HG03378 (cell line): ENCODE measurements at regions not wholly inside any gene's neighbourhood (a gene's known extent, or its start where the extent isn't known, plus 50 kb on each side); places are given as distances from the start of the nearest gene placed in this dataset.
"Not testable (repeated sequence)": the region's sequence is repeated elsewhere in the genome, so short reads cannot be mapped to it uniquely, and the experiment has no call there.

Source experiments
- ATAC-seq: cut with Tn5 transposase; IDR thresholded peaks from one replicate; pipeline ENCODE4 v1.9.1; 2021; ENCODE audit warnings: mild to moderate bottlenecking, moderate library complexity; ENCODE audit not compliant: unreplicated experiment

DNA sequence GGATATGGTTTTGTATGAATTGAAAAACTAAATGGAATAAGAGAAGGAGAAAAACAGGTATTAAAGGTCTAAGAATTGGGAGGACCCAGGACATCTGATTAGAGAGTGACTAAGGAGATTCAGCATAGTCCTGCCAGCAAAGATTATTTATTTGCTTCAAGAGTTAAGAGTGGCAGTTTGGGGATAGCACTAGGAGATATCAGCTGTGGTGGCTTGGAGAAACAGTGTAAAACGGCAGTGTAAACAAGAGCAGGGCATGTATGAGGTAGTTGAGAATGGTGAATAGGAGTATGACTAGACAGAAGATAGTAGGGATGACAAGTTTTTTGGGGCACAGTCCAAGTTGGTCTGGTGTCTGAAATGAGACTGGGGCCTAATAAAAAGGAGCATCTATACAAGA, 730.3 kb downstream of the TRHDE start:
- not testable (repeated sequence) for ATAC-seq

DNA sequence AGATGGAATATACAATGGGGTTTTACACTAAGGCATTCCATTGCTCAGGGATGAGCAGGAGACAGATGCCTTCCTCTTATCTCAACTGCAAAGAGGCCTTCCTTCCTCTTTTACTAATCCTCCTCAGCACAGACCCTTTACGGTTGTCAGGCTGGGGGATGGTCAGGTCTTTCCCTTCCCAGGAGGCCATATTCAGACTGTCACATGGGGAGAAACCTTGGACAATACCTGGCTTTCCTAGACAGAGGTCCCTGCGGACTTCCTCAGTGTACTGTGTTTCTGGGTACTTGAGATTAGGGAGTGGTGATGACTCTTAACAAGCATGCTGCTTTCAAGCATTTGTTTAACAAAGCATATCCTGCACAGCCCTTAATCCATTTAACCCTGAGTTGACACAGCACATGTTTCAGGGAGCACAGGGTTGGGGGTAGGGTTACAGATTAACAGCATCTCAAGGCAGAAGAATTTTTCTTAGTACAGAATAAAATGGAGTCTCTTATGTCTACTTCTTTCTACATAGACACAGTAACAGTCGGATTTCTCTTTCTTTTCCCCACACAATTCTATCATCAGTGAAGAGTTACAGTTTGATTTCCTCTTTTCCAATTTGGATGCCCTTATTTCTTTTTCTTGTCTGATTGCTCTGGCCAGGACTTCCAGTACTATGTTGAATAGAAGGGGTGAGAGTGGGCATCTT, 737.1 kb downstream of the TRHDE start:
- ATAC-seq, result not testable (repeated sequence)

DNA sequence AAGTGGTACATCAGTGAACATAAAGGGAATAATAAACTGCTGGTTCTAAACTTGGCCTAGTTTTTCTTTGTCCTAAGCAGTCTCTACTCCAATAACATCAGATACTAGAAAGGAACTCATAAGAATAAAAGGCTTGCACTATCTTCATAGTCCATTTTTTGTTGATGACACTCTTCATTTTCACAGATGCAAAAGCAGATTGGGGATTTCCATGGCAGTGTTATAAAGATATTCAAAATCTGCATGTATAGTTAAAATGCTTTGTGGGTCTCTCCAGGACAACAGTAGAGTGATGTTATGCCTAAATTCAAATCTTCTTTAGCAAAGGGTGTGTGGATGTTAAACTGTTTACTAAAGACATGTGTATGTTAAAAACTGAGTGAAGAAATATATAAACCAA, 745.8 kb downstream of the TRHDE start:
- ATAC-seq, result no peak

DNA sequence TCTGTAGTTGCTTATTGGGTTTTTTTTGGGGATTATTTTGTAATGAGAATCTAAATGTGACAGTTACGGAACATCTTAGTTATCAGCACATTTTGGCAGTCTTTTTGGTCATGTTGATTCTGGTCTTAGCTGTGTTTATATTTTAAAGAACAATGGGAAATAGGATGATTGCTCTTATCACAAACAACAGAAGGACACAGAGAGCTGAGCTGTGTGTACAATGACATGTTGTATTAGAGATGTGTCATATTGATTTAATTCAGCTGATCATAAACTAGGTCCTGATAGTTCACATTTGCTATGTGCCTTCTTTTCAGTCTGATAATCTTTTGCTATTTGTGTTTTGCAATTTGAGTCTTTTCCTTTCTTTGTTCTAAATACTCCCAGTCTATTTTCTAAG, 781.7 kb downstream of the TRHDE start:
- ATAC-seq, result no peak

DNA sequence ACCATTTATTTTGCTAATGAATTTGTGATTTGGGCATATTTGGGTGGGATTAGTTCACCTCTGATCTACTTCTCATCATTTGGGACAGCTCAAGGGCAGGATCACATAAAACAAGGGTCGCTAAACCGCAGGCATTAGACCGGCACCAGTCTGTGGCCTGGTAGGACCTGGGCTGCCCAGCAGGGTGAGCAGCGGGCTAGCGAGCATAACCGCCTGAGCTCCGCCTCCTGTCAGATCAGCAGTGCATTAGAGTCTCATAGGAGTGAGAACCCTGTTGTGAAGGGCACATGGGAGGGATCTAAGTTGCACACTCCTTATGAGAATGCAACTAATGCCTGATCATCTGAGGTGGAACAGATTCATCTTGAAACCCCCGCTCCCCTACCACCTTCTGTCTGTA, 785.3 kb downstream of the TRHDE start:
- no peak for ATAC-seq

DNA sequence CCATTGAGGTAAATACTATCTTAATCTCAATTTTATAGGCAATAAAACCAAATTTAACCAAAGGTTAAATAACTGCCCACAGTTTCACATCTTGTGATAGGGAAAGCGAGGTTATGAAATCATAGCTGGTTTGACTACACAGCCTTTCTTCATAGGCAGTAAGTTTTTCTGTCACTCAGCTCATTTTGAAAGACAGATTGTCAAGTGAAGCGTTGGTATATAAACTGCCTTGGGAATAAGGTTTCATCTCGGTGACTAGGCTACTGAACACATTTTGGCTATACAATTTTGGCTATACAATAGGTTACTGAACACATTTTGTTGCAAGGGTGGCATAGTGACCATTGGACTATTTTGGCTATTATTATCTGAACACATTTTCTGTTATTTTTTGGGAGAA, 793.7 kb downstream of the TRHDE start:
- ATAC-seq, result no peak

DNA sequence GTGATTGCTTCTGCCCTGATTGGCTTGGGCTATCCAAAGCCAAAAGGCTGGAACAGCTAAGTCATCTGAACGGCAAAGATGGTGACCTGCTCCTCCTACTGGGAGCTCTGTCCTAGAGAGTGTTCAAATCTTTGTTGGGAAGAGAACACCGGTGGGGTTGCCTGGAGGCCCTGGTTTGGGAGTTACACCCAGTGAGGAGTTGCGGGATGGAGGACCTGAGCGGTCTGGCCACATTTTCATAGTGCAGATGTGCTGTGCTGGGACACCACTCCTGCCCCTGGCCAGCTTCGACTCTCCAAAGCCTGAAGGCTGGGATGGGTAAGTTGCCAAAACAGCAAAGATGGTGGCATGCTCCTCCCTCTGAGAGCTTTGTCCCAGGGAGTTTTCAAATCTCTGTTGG, 795.4 kb downstream of the TRHDE start:
- ATAC-seq, result no peak

DNA sequence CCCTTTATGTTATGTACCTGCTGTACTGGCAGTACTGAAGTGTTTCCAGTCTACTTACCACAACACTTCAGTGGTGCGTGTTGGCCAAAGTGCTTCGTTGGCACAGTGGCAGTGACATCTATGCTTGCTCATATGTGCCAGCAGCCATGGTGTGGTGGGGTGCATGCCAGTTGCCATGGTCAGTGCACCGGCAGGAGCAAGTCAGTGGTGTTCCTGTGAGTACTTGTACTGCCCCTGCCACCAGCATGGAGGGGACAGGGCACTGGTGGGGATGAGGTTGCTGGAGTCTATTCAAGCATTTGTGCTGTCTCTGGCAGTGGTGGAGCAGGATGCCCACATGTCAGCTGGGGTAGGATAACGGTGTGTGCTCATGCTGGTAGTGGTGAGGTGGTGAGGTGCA, 800.0 kb downstream of the TRHDE start:
- no peak for ATAC-seq

DNA sequence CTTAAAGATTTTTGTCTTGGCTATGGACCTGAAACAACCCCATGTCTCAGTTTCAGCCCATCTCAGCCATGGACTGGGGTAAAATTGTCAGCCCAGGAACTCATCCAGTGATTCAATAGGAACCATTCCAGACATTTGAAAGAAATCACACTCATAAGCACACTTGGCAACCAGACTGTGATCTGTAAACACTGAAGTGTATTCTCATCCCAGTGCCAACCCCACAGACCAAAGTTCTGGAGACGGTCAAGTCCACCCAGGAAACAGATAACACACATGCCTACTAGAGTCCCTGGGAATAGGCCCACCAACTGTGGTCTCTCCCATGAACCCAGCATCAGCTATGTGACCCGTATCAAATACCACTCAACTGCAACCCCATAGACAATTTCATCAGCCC, 804.6 kb downstream of the TRHDE start:
- no peak for ATAC-seq

DNA sequence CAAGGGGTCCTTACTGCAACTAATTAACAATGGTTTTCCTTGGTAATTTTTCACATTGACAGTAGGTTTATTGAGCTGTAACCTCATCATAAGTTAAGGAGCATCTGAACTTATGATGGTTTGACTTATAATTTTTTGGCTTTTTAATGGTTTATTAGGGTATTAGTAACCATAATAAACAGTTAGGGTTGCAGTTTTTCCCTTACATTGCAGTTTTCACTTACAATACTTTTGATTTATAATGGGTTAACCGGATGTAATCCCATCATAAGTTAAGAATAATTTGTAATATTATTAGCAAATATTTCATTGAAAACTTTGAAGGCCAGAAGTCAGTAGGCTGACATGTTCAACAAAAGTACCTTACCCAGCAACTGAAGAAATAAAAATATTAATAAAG, 811.6 kb downstream of the TRHDE start:
- ATAC-seq, result no peak

DNA sequence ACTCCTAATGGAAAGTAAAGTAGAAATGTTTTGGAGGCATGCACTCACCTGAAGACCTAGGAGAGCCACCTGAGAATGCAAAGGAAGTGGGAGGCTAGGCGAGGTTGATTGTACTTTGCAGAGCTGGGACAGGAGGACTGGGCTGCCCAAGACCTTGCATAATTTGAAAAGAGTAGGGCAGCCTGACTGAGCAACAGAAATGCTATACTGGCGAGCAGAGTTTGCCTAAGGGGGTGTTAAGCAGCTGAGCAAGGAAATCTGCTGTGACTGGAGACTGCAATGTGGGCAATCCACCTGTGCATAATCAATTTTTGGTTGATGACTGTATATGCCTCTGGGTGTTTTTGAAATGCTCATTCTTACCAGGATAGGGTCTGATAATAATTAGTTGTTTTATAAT, 834.1 kb downstream of the TRHDE start:
- no peak for ATAC-seq

DNA sequence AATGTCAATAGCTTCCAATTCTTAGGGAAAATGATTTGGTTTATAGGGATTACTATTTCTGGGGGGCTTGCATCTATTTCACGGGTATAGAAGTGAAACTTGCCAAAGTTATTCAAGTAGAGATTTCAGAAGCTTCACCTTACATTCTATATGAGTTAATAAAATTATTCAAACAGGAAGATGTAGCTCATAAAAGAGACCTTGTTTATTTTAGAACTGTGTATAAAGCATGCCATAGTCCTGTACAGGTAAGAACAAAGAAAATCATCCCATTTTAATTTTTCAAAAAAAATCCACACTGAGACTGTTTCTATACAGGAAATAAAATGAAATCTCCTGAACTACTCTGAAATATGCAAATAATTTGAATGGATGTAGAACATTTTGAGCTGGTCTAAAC, 834.7 kb downstream of the TRHDE start:
- no peak for ATAC-seq

DNA sequence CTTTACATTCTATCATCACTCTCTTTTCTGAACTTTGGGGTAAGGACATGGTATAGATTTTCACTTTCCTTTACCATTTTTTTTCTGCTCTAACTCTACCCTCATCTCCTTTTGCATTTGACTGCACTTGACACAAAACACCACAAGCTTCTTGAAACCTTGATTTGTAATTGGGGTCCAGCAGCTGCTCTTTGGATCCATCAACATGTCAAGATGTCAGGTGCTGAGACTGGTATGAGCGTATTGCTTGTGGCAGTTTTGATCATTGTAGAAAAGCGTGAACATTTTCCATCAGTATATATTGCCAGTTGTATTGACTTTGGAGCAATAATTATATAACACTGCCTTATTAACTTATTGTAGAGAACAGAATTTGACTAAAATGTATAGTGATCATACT, 838.6 kb downstream of the TRHDE start:
- no peak for ATAC-seq

DNA sequence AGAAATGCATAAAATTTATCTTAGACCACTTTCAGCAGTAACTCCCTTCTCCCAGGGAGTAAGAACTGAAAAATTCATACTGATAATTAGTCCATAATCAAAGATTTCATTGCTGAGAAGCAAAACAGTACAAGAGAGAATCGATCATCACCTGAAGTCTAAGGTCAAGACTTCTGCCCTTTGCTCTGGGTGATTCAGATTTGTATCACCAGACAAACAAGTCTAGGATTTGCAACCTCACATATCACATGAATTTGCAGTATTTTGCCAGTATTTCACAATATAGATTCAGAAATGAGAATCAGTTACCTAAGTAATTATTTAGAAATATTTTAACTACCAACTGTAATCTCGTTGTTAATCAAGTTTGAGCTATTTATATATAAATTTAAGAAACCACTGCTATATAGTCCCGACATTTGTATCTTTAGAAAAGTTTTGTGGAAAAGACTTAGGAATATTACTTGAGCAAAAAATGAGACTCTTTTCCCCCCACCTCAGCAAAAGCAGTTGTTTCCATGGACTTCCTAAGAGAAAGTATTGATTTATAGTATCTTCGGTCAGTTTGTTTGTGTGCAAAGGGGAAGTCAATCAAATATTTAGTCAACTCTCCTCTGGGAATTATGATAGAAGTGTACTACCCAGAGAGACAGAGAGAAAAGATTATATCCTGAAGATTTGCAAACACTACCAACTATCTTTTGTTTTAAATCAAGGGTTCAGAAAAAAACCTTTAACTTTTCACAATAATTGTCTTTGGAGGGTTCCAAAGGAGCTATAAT, 840.1 kb downstream of the TRHDE start:
- ATAC-seq, result no peak

DNA sequence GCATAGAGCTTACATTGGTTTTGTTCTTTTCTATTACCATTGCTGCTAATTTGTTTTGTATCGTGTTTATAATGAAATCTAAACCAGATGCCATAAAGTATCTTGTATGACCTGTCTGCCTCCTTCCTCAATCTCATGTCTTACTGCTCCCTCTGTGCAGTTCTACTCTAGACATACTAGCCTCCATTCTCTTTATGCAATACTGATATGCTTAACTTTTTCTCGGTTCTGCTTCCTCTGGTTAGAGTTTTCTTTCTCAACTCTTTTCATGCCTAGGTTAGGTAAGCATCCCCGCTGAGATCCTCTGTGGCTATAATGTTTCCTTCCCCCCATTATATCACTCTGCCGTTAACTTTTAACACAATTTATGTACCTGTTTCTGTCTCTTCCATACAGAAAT, 852.3 kb downstream of the TRHDE start:
- no peak for ATAC-seq

DNA sequence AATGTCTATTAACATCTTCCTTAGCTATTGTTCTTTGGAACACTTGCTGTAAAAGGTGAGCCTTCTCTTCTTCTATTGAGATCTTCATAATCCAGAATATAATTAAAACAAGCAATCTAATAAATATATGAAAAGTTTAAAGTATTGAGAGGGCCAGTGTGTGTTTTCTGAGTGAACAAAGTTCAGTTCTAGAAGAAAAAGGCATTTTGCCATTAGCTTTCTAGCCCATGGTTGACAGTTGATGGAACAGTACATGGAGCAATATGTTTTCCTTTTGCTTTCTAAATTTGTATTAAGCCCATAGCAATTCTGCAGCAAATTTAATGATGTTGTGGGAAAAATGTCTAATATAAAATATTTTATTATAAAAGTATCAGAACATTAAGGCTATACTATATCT, 853.0 kb downstream of the TRHDE start:
- ATAC-seq, result no peak

DNA sequence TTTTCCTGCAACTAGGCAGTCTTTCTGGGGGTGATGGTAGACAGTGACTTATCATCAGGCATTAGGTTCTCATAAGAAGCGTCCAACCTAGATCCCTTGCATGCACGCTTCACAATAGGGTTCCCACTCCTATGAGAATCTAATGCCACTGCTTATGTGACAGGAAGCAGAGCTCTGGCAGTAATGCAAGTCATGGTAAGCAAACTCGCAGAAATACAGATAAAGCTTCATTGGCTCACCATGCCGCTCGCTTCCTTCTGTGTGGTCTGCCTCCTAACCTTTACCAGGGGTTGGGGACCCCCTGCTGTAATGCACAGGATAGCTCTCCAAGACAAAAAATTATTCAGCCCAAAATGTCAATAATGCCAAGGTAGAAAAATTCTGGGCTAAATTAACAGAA, 864.2 kb downstream of the TRHDE start:
- no peak for ATAC-seq

DNA sequence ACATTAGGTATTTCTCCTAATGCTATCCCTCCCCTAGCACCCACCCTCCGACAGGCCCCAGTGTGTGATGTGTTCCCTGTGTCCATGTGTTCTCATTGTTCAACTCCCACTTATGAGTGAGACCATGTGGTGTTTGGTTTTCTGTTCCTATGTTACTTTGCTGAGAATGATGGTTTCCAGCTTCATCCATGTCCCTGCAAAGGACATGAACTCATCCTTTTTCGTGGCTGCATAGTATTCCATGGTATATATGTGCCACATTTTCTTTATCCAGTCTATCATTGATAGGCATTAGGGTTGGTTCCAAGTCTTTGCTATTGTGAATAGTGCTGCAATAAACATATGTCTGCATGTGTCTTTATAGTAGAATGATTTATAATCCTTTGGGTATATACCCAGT, 867.5 kb downstream of the TRHDE start:
- not testable (repeated sequence) for ATAC-seq

DNA sequence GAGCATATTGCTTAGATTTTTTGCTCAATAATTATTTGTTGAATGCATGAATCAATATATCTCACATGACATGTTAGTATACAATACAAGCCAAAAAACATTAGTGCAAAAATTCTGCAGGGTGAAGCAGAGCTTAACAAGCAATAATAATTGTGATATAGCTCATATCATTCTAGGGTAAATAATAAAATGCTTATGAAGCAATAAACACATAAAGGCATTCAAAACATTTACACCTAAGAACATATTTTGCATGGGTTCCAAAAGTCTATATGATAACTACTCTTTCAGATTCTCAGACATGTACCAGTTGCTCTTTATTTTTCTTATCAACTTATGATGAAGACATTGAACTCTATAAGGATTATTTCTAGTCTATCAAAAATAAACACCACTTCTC, 886.2 kb downstream of the TRHDE start:
- no peak for ATAC-seq

DNA sequence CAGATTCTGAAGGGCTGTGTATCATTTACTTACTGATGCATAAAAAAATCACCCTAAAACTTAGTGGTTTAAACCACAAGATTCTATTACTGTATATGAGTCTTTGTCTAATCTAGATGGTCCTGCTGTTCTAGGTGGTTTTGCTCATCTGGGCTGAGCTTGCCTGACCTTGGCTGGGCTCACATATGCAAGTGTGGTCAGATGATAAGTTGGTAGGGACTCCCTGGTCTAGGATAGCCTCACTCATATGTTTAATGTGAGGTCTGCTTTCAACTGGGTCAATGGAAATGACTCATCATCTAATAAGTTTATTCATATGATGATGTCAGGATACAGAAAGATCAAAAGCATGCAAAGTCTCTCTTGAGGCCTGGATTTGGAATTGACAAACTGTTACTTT, 887.8 kb downstream of the TRHDE start:
- no peak for ATAC-seq

DNA sequence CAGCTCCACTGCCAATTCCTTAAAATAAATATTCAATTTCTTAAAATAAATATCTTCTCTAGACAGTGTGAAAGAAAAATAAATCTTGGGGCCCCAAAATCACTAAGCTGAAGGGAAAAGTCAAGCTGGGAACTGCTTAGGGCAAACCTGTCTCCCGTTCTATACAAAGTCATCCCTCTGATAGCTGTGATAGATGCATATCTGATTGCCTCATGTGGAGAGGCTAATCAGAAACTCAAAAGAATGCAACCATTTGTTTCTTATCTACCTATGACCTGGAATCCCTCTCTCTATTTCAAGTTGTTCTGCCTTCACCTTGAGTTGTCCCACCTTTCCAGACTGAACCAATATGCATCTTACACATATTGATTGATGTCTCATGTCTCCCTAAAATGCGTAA, 889.8 kb downstream of the TRHDE start:
- ATAC-seq, result no peak

DNA sequence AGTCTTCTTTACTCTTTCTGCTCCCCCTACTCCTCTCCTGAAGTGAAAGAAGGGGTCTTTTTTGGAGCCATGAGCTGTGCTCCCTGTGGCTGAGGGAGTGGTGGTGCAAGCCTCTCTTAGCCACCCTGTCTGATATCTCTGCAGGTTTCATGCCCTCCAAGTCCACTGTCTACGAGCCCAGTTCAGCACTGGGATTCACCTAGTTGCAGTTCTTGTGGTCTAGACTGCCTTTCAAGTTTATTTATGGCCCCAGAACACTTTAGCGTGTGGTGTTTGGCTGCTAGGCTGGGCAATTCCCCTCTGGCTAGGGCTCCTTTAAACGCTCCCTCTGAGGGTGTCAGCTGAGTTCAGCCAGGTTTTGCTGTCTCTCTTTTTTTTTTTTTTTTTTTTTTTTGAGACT, 908.6 kb downstream of the TRHDE start:
- no peak for ATAC-seq

DNA sequence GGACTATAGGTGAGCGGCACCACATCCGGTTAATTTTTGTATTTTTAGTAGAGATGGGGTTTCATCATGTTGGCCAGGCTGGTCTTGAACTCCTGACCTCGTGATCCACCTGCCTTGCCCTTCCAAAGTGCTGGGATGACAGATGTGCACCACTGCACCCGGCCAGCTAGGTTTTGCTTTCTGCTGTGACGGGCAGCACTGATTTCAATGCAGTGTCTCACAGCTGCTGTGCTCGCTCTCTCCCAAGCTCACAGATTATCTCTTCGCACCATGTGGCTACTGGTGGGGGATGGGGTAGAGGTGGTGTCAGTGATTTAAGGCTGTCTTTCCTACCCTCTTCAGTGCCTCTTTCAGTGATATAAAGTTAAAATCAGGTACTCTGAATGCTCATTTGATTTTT, 909.1 kb downstream of the TRHDE start:
- ATAC-seq, result no peak
